Pons (tissue), 1 donor: ENCODE measurements at regions not wholly inside any gene's neighbourhood (a gene's known extent, or its start where the extent isn't known, plus 50 kb on each side); places are given as distances from the start of the nearest gene placed in this dataset.

Source experiments
- DNase-seq: peaks from one replicate; pipeline ENCODE4 v3.0.0-alpha.2; 2016; ENCODE audit warnings: low spot score

GRCh38 chr15:94099574-94099960 lies 131.8 kb upstream of the MCTP2 start:
- DNase-seq: no peak

- no peak for DNase-seq
Measured at GRCh38 chr15:94098921-94099573, 132.3 kb upstream of the MCTP2 start.

- DNase-seq: no peak
Measured at GRCh38 chr15:94097552-94097951, 133.8 kb upstream of the MCTP2 start.

GRCh38 chr15:94094310-94094709 lies 137.1 kb upstream of the MCTP2 start:
- no peak for DNase-seq

- DNase-seq: no peak
Measured at GRCh38 chr15:94086341-94086740, 145.0 kb upstream of the MCTP2 start.

GRCh38 chr15:94083467-94084052 lies 147.8 kb upstream of the MCTP2 start:
- no peak for DNase-seq

- DNase-seq: no peak
Measured at GRCh38 chr15:94081829-94082228, 149.5 kb upstream of the MCTP2 start.

GRCh38 chr15:94080989-94081605 lies 150.3 kb upstream of the MCTP2 start:
- no peak for DNase-seq

GRCh38 chr15:94080416-94080815 lies 150.9 kb upstream of the MCTP2 start:
- DNase-seq: no peak

- no peak for DNase-seq
Measured at GRCh38 chr15:94079968-94080367, 151.4 kb upstream of the MCTP2 start.

GRCh38 chr15:94079459-94079858 lies 151.9 kb upstream of the MCTP2 start:
- no peak for DNase-seq

- no peak for DNase-seq
Measured at GRCh38 chr15:94077938-94078337, 153.4 kb upstream of the MCTP2 start.

- DNase-seq: no peak
Measured at GRCh38 chr15:94075349-94075748, 156.0 kb upstream of the MCTP2 start.

GRCh38 chr15:94070356-94071295 lies 160.7 kb upstream of the MCTP2 start:
- peak; percentile 22 for DNase-seq

- no peak for DNase-seq
Measured at GRCh38 chr15:94069844-94070243, 161.5 kb upstream of the MCTP2 start.

GRCh38 chr15:94066811-94067210 lies 164.6 kb upstream of the MCTP2 start:
- DNase-seq: no peak

- no peak for DNase-seq
Measured at GRCh38 chr15:94066046-94066445, 165.3 kb upstream of the MCTP2 start.

- no peak for DNase-seq
Measured at GRCh38 chr15:94064676-94065313, 166.6 kb upstream of the MCTP2 start.

GRCh38 chr15:94061041-94061440 lies 170.3 kb upstream of the MCTP2 start:
- no peak for DNase-seq

GRCh38 chr15:94059013-94059587 lies 172.3 kb upstream of the MCTP2 start:
- no peak for DNase-seq

GRCh38 chr15:94057305-94057704 lies 174.1 kb upstream of the MCTP2 start:
- DNase-seq: no peak

- DNase-seq: no peak
Measured at GRCh38 chr15:94056314-94056713, 175.0 kb upstream of the MCTP2 start.
